H9 (cell line): ENCODE measurements at regions not wholly inside any gene's neighbourhood (a gene's known extent, or its start where the extent isn't known, plus 50 kb on each side); places are given as distances from the start of the nearest gene placed in this dataset.

Source experiments
- DNase-seq: peaks from one replicate; pipeline ENCODE4 v3.0.0-alpha.2; 2017
- H2AFZ ChIP-seq: one replicate; pipeline ENCODE4 v1.6.1; 2013; ENCODE audit warnings: mild to moderate bottlenecking, low read length, control low read depth, moderate library complexity
- H2AK5ac ChIP-seq: 2 replicates; pipeline ENCODE4 v1.6.1; 2013; ENCODE audit warnings: low read length, control low read depth, mixed read lengths; ENCODE audit not compliant: insufficient read length
- H2BK120ac ChIP-seq: one replicate; pipeline ENCODE4 v1.6.1; 2013; ENCODE audit warnings: low read depth, mild to moderate bottlenecking, low read length, control low read depth, inconsistent platforms; ENCODE audit not compliant: poor library complexity, severe bottlenecking
- H2BK12ac ChIP-seq: 2 replicates; pipeline ENCODE4 v1.6.1; 2013; ENCODE audit warnings: low read length, control low read depth, mixed read lengths, low read depth; ENCODE audit not compliant: insufficient read length
- H2BK15ac ChIP-seq: 2 replicates; pipeline ENCODE4 v1.6.1; 2013; ENCODE audit warnings: low read depth, low read length, control low read depth
- H2BK20ac ChIP-seq: one replicate; pipeline ENCODE4 v1.6.1; 2013; ENCODE audit warnings: low read depth, mild to moderate bottlenecking, low read length, control low read depth, inconsistent platforms; ENCODE audit not compliant: poor library complexity, severe bottlenecking
- H2BK5ac ChIP-seq: 2 replicates; pipeline ENCODE4 v1.6.1; 2013; ENCODE audit warnings: low read length, control low read depth, mixed read lengths; ENCODE audit not compliant: insufficient read length
- H3K14ac ChIP-seq: 2 replicates; pipeline ENCODE4 v1.6.1; 2013; ENCODE audit warnings: low read length, control low read depth; ENCODE audit not compliant: insufficient read depth
- H3K18ac ChIP-seq: 2 replicates; pipeline ENCODE4 v1.6.1; 2013; ENCODE audit warnings: low read depth, mild to moderate bottlenecking, mixed read lengths, low read length, control low read depth; ENCODE audit not compliant: insufficient read length
- H3K23ac ChIP-seq: 2 replicates; pipeline ENCODE4 v1.6.1; 2013; ENCODE audit warnings: low read length, control low read depth, mixed read lengths, low read depth; ENCODE audit not compliant: insufficient read length
- H3K23me2 ChIP-seq: 2 replicates; pipeline ENCODE4 v1.6.1; 2013; ENCODE audit warnings: low read depth, mild to moderate bottlenecking, mixed read lengths, low read length, control low read depth; ENCODE audit not compliant: insufficient read length, poor library complexity, severe bottlenecking
- H3K27ac ChIP-seq: 2 replicates; pipeline ENCODE4 v1.5.1; 2013; ENCODE audit warnings: low read length, control low read depth, mixed read lengths, low read depth; ENCODE audit not compliant: insufficient read length
- H3K27me3 ChIP-seq: 2 replicates; pipeline ENCODE4 v1.6.1; 2013; ENCODE audit warnings: low read length, control low read depth, inconsistent platforms; ENCODE audit not compliant: insufficient read depth
- H3K4ac ChIP-seq: 2 replicates; pipeline ENCODE4 v1.6.1; 2013; ENCODE audit warnings: low read depth, mild to moderate bottlenecking, control low read depth, inconsistent platforms, low read length, moderate library complexity
- H3K4me1 ChIP-seq: 2 replicates; pipeline ENCODE4 v1.6.1; 2013; ENCODE audit warnings: low read length, control low read depth, inconsistent platforms; ENCODE audit not compliant: insufficient read depth
- H3K4me2 ChIP-seq: 2 replicates; pipeline ENCODE4 v1.6.1; 2013; ENCODE audit warnings: low read length, control low read depth, mixed read lengths; ENCODE audit not compliant: insufficient read length, insufficient read depth
- H3K56ac ChIP-seq: 2 replicates; pipeline ENCODE4 v1.6.1; 2013; ENCODE audit warnings: low read depth, mild to moderate bottlenecking, mixed read lengths, low read length, control low read depth; ENCODE audit not compliant: insufficient read length
- H3K79me1 ChIP-seq: 2 replicates; pipeline ENCODE4 v1.6.1; 2013; ENCODE audit warnings: low read depth, mild to moderate bottlenecking, moderate library complexity, low read length, control low read depth, inconsistent platforms; ENCODE audit not compliant: insufficient read depth, poor library complexity, severe bottlenecking
- H3K79me2 ChIP-seq: 2 replicates; pipeline ENCODE4 v1.6.1; 2013; ENCODE audit warnings: low read length, control low read depth, inconsistent platforms; ENCODE audit not compliant: insufficient read depth
- H3K9ac ChIP-seq: 2 replicates; pipeline ENCODE4 v1.6.1; 2013; ENCODE audit warnings: low read length, control low read depth, mixed read lengths; ENCODE audit not compliant: insufficient read length; ENCODE audit errors: extremely low read depth
- H3K9me3 ChIP-seq: one replicate; pipeline ENCODE4 v1.6.1; 2013; ENCODE audit warnings: low read depth, low read length, inconsistent platforms; ENCODE audit not compliant: control insufficient read depth
- H3T11ph ChIP-seq: one replicate; pipeline ENCODE4 v1.6.1; 2013; ENCODE audit warnings: mild to moderate bottlenecking, low read length, control low read depth, inconsistent platforms
- H4K20me1 ChIP-seq: one replicate; pipeline ENCODE4 v1.6.1; 2013; ENCODE audit not compliant: control insufficient read depth, insufficient read length, insufficient read depth
- H4K5ac ChIP-seq: 2 replicates; pipeline ENCODE4 v1.6.1; 2013; ENCODE audit warnings: low read depth, mild to moderate bottlenecking, mixed read lengths, low read length, control low read depth; ENCODE audit not compliant: insufficient read length
- H4K8ac ChIP-seq: replicated peaks from 2 replicates; pipeline ENCODE4 v1.6.1; 2013; ENCODE audit warnings: low read length, control low read depth, mixed read lengths, low read depth; ENCODE audit not compliant: insufficient read length
- H4K91ac ChIP-seq: 2 replicates; pipeline ENCODE4 v1.6.1; 2013; ENCODE audit warnings: low read depth, mild to moderate bottlenecking, moderate library complexity, mixed read lengths, low read length, control low read depth; ENCODE audit not compliant: insufficient read length
- H3K27ac Mint-ChIP-seq, 3 experiments: 2 replicates in 2 of 3; 3 replicates in 1 of 3; pipeline ENCODE4 v1.8.0; 2020 to 2021; ENCODE audit warnings: mixed read lengths in 3 of 3, mild to moderate bottlenecking in 1 of 3, moderate library complexity in 1 of 3
- H3K27me3 Mint-ChIP-seq: 2 replicates; pipeline ENCODE4 v1.8.0; 2021; ENCODE audit warnings: low read depth, mild to moderate bottlenecking, moderate library complexity, mixed read lengths
- H3K36me3 Mint-ChIP-seq, 3 experiments: 2 replicates in 2 of 3; 3 replicates in 1 of 3; pipeline ENCODE4 v1.8.0; 2020 to 2021; ENCODE audit warnings: low read depth in 3 of 3, mixed read lengths in 3 of 3; ENCODE audit not compliant: insufficient read depth in 1 of 3
- H3K4me1 Mint-ChIP-seq, 2 experiments: 2 replicates each; pipeline ENCODE4 v1.8.0; 2020; ENCODE audit warnings: mixed read lengths in 2 of 2
- H3K4me3 Mint-ChIP-seq, 2 experiments: 2 replicates in 1 of 2; 3 replicates in 1 of 2; pipeline ENCODE4 v1.8.0; 2020 to 2021; ENCODE audit warnings: mild to moderate bottlenecking in 2 of 2, mixed read lengths in 2 of 2, moderate library complexity in 1 of 2
- H3K9me3 Mint-ChIP-seq, 2 experiments: 2 replicates in 1 of 2; 3 replicates in 1 of 2; pipeline ENCODE4 v1.8.0; 2020; ENCODE audit warnings: mild to moderate bottlenecking in 2 of 2, mixed read lengths in 2 of 2, moderate library complexity in 1 of 2
- whole genome bisulfite sequencing: extraction: QIAGEN DNeasy Blood & Tissue Kit; methylation state at CpG from one replicate; pipeline ENCODE4 v1.1.7; 2013; ENCODE audit warnings: missing lambda C conversion rate, low lambda C conversion rate, mixed read lengths; ENCODE audit not compliant: insufficient read length; ENCODE audit errors: extremely low coverage; 5-methylcytosine and 5-hydroxymethylcytosine counted together
- TF ChIP-seq, protein P1 (sequence below): fragments of 200-600 bp; sonication (generic); conservative IDR thresholded peaks from 3 replicates; pipeline ENCODE4 v1.8.0; 2021; ENCODE audit warnings: antibody characterized with exemption, mild to moderate bottlenecking

GRCh38 chr7:84479059-84479458 is 284.5 kb upstream of the SEMA3A start:
- H4K20me1 ChIP-seq, result no peaks in the 10 kb centered on the region
- H3K27me3 Mint-ChIP-seq, result no peaks in the 10 kb centered on the region; the same call in 1 of the 2 replicates
- H3K18ac ChIP-seq, result no peak overlapping the region
- H3K23ac ChIP-seq, result no peak overlapping the region
- WGBS, result no CpG with 5 or more reads among the region's 1 CpG
- H2AFZ ChIP-seq, result no peak overlapping the region
- DNase-seq, result no peak
- H2BK12ac ChIP-seq, result no peak overlapping the region
- no peaks in the 10 kb centered on the region for H3K9me3 Mint-ChIP-seq
- H2BK5ac ChIP-seq, result no peak overlapping the region
- H3K14ac ChIP-seq, result no peak overlapping the region
- H3K4me1 ChIP-seq, result no peaks in the 10 kb centered on the region; the same call in 1 of the 2 replicates
- H3K9ac ChIP-seq, result no peak overlapping the region
- H3K9me3 ChIP-seq, result no peaks in the 10 kb centered on the region
- no peak overlapping the region for H2BK15ac ChIP-seq
- H3K79me1 ChIP-seq, result no peaks in the 10 kb centered on the region
- no peak overlapping the region for H4K5ac ChIP-seq
- H3K4ac ChIP-seq, result no peak overlapping the region
- no peak overlapping the region for H4K91ac ChIP-seq
- no peak overlapping the region for H3K4me3 Mint-ChIP-seq
- no peak overlapping the region for H3K4me2 ChIP-seq
- no peaks in the 10 kb centered on the region for H3K27me3 ChIP-seq
- no peak overlapping the region for H2BK20ac ChIP-seq
- no peaks in the 10 kb centered on the region for H3K23me2 ChIP-seq
- H3T11ph ChIP-seq, result no peak overlapping the region
- no peak overlapping the region for H3K56ac ChIP-seq
- no peaks in the 10 kb centered on the region for H3K79me2 ChIP-seq
- peaks cover 17 to 19% of the 10 kb centered on the region in 2 experiments for H3K4me1 Mint-ChIP-seq
- H2AK5ac ChIP-seq, result no peak overlapping the region
- no peak overlapping the region for H4K8ac ChIP-seq
- no peak overlapping the region for H3K27ac ChIP-seq
- TF ChIP-seq, protein P1, sequence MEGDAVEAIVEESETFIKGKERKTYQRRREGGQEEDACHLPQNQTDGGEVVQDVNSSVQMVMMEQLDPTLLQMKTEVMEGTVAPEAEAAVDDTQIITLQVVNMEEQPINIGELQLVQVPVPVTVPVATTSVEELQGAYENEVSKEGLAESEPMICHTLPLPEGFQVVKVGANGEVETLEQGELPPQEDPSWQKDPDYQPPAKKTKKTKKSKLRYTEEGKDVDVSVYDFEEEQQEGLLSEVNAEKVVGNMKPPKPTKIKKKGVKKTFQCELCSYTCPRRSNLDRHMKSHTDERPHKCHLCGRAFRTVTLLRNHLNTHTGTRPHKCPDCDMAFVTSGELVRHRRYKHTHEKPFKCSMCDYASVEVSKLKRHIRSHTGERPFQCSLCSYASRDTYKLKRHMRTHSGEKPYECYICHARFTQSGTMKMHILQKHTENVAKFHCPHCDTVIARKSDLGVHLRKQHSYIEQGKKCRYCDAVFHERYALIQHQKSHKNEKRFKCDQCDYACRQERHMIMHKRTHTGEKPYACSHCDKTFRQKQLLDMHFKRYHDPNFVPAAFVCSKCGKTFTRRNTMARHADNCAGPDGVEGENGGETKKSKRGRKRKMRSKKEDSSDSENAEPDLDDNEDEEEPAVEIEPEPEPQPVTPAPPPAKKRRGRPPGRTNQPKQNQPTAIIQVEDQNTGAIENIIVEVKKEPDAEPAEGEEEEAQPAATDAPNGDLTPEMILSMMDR, result no peak
- H3K36me3 Mint-ChIP-seq, result no peaks in the 10 kb centered on the region
- H3K27ac Mint-ChIP-seq, result no peak overlapping the region
- no peak overlapping the region for H2BK120ac ChIP-seq
